SK-N-MC (cell line): ENCODE measurements at regions not wholly inside any gene's neighbourhood (a gene's known extent, or its start where the extent isn't known, plus 50 kb on each side); places are given as distances from the start of the nearest gene placed in this dataset.

ENCODE experiments used
- EZH2 ChIP-seq: fragments of 200-600 bp; sonication (generic); IDR thresholded peaks from one replicate; pipeline ENCODE4 v1.6.1; 2017; ENCODE audit warnings: antibody characterized with exemption
- FOXP2 ChIP-seq: optimal IDR thresholded peaks from 2 replicates; pipeline ENCODE3; 2011; ENCODE audit warnings: mild to moderate bottlenecking, moderate library complexity; ENCODE audit not compliant: insufficient read depth; ENCODE audit errors: extremely low read length, control extremely low read depth
- POLR2AphosphoS5 ChIP-seq: IDR thresholded peaks from 2 replicates; pipeline ENCODE4 v1.6.1; 2012; ENCODE audit warnings: mild to moderate bottlenecking, low read depth, low read length, borderline replicate concordance

DNA sequence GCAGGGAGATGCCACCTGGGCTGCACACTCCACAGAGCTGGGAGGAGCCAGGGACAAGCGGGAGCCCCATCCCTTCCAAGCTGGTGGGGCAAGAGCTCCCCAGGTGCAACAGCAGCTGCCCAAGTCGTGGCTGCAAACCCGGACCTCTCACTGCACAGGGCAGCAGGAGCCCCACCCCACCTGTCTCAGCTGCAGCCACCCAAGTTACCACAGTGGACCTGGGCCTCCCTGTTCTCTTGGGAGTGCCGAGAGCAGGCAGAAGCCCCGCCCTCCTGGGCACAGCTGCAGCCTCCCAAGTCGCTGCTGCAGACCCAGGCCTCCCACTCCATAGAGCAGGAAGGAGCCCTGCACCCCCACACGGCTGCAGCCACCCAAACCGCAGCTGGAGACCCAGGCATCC is 374.1 kb upstream of the ACO1 start:
- TF ChIP-seq POLR2AphosphoS5 (no peak), FOXP2 (no peak), EZH2 (no peak)
